Epidermal melanocyte (primary cell): ENCODE measurements at regions not wholly inside any gene's neighbourhood (a gene's known extent, or its start where the extent isn't known, plus 50 kb on each side); places are given as distances from the start of the nearest gene placed in this dataset.
"Not testable (repeated sequence)": the region's sequence is repeated elsewhere in the genome, so short reads cannot be mapped to it uniquely, and the experiment has no call there.

Source experiments
- DNase-seq: peaks from one replicate; pipeline ENCODE4 v3.0.0; 2011; ENCODE audit warnings: low spot score; ENCODE audit not compliant: insufficient read length

- no peak for DNase-seq
Observed at GRCh38 chr14:97028382-97028781, 231.2 kb downstream of the VRK1 start.

DNA sequence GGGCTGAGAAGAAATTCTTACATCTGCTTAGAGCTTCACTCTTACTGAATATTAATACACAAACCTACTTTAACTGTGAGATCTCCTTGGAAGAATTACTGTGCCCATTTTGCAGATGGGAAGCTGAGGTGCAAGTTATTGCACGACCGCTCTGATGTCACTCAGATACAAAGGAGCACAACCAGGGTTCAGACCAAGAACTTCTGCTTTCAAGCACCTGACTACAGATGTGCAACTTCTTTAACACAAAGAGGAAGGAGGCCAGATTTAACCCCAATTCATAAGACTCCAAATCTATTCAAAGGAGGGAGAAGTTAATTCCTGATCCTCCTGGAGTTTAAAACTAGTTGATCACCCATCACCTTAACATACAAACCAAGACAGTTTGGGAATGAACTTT is 232.6 kb downstream of the VRK1 start:
- DNase-seq = no peak

GRCh38 chr14:97031530-97031929 is 234.3 kb downstream of the VRK1 start:
- no peak for DNase-seq

GRCh38 chr14:97033556-97034081 is 236.4 kb downstream of the VRK1 start:
- DNase-seq = no peak

GRCh38 chr14:97036086-97036852 is 239.1 kb downstream of the VRK1 start:
- no peak for DNase-seq

GRCh38 chr14:97039717-97040363 is 242.7 kb downstream of the VRK1 start:
- DNase-seq = no peak

DNA sequence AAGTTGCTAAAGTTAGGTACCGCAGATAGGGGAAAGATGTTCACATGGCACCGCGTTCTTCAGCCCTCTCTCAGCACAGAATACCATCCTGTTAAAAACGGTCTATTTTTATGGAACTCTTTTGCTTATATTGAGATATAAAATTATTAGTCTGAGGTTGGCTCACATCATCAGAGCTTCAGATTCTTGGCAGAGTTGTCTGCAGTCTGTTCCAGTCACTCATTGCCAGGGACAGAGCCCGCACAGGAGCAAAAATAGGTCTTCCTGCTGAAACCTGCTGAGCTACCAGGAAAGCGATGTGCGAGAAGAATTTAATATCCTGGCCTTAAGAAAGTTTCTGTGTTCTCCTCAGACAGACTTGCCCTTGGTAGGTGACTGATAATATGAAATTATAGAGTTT is 249.8 kb downstream of the VRK1 start:
- DNase-seq = no peak

- DNase-seq = no peak
Observed at GRCh38 chr14:97052001-97052400, 254.8 kb downstream of the VRK1 start.

- no peak for DNase-seq
Observed at GRCh38 chr14:97053941-97054340, 256.8 kb downstream of the VRK1 start.

DNA sequence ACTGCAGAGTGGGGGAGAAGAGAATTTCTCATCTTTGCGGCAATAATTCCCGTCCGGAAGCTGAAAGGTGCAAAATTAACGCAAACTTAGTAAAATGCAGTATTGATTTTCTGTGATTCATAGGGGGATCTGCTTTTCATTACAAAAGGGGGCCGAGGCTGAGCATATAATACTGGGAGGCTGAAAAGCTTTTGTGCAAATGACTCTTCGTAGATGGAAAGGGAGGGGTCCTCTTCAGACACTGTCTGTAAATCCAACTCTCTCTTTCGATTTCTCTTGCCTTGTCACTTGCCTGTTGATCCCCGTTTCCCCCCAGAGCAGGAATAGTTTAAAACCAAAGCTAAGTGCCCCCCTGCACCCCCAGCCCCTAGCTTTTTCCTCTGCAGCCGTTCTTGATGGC is 258.2 kb downstream of the VRK1 start:
- no peak for DNase-seq

DNA sequence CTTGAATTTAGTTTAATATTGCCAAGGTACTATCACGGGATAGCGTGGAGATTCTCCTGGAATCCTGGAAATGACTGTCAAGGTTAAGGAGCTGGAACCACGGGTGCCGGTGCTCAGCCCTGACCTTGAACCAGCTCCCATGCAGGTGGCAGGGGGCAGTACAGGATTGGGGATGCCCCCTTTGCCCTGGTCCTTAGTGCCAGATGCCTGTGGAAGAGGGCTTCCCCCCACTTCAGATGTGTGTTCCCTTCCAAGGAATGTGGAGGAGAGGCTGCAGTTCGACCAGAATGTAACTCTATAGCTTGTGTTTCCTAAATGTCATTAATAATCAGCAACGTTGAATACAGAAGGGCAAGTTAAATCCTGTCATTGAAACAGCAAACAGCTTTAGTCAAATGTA is 258.9 kb downstream of the VRK1 start:
- no peak for DNase-seq

DNA sequence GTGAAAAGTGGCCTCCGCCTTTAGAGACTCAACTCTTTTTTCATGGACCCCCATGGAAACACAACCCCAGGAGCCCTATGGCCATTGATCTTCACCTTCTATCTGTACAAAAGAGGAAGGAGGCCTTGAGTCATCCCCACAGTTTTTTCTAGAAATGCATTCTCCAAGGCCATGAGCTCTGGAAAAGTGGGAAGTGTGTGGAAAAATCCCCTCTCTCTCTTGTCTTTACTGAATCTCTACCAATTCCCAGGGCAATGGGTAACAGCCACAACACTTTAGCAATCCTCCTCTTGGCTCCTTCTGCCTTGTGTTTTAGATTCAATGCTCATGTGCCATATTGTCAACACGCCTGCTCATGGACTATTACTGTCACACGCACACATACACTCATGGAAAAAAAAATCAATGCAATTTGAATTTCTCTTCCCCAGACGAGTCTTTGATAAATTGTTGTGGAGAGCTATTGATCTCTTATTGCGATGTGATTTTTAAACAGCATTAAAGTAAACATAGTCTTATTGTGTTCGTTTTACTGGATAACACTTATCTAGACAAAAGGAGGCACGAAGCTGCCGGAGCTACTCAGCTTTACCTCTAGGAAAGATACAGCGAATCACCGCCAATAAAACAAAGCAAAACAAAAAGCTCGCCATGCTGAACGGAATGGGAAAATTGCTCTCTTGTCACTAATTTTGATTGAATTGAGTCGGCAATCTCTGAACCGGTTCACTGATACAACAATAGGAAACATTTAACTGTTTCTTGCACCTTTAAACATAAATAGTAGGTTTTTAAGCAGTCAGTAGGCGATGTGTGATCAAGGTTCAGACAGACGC is 260.3 kb downstream of the VRK1 start:
- DNase-seq = no peak

DNA sequence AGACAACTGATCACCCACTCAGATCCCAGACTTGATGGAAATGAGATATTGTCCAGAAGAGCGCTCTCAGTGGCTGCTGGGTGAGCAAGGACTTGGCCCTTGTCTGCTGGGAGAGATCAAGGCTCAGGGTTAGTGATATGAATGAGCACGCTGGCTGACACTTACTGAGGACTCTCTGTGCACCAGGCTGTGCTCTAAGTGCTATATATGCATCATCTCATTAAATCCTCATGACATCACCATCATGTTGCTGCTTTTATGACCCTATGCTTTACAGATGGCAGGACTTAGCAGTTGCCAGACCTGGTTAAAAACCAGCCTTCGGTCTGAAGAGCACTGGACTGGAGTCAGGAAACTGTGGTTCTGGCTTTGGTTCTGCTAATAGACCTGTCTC is 260.9 kb downstream of the VRK1 start:
- DNase-seq = no peak

DNA sequence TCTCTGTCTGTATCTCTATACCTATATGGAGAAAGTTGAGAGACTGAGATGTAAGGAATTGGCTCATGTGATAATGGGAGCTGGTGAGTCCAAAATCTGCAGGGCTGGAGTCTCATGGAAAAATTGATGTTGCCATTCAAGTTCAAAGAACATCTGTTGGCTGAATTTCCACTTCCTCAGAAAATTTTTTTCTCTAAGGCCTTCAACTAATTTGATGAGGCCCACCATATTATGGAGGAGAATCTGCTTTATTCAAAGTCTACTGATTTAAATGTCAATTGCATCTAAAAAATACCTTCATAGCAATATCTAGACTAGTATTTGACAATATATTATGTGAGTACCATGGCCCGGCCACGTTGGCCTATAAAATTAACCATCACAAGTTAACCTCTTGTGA is 261.4 kb downstream of the VRK1 start:
- no peak for DNase-seq

GRCh38 chr14:97061198-97061597 is 264.0 kb downstream of the VRK1 start:
- DNase-seq = no peak

DNA sequence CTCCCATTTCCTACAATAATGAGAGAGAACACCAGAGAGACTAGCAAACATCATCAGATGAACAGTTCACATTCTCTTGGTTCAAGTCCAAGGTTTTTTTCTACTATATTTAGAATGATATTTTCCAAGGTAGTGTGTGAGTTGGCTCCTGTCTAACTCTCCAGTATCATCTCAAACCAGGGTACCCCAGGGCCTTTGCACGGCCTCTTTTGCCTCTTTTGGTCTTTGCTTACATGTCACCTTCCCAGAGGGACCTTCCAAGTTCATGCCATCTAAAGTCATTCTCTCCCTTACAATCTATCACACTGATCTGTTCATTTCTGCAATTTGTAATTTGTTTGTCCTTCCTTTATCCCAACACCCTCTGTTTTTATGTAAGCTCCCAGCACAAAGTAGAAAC is 264.5 kb downstream of the VRK1 start:
- DNase-seq = no peak

- DNase-seq = no peak
Observed at GRCh38 chr14:97065305-97066067, 268.3 kb downstream of the VRK1 start.

DNA sequence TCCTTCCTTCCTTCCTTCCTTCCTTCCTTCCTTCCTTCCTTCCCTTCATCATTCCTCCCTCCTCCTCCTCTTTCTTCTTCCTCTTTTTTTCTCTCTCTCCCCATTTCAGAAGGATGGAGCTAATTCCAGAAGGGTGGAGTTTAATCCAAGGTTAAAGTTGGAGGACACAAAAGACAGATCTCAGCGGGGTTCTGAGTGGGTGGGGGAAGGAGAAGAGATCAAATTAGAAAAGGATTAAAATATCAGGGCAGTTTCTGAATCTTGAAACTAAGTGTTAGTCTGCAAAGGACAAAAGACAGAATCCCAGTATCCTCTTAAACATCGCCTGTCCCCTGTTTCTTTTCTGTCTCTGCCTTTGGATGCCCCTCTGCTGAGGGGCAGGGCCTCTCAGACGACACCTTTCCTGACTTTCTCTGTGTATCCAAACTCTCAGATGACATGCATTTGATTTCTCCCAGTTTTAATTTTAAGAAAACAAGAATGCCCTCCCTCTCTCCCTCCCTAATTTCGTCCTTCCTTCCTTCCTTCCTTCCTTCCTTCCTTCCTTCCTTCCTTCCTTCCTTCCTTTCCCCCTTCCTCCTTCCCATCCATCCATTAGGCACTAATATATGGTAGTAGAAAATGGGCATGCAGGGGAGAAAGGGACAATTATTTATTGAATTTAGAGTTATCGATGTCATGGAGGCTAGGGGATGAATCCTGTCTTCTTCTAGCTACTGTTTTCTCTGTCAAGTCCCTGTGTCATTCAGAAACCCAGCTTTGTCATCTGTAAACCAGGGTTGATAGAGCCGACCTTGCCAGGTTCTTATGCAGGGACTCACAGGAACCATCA is 269.1 kb downstream of the VRK1 start:
- DNase-seq = no peak

- not testable (repeated sequence) for DNase-seq
Observed at GRCh38 chr14:97068293-97068692, 271.1 kb downstream of the VRK1 start.

DNA sequence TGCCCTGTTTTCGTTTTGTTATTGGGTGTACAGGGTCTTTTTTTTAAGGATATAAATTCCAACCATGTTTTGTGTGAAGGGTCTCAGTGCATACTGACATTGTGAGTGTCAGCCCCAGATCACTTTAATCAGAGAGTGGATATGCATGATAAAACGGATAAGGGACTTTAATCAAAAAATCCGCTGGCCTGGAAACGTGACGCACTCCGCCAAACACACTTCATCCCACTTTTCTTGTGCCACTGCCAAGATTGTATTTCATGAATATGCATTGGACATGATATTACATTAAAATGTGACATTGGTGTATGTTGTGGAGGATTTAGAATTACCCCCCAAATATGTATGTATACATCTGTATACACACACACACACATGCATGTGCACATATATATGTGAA is 273.1 kb downstream of the VRK1 start:
- no peak for DNase-seq
